ENCODE measurements at regions not wholly inside any gene's neighbourhood (a gene's known extent, or its start where the extent isn't known, plus 50 kb on each side); places are given as distances from the start of the nearest gene placed in this dataset.

DNA sequence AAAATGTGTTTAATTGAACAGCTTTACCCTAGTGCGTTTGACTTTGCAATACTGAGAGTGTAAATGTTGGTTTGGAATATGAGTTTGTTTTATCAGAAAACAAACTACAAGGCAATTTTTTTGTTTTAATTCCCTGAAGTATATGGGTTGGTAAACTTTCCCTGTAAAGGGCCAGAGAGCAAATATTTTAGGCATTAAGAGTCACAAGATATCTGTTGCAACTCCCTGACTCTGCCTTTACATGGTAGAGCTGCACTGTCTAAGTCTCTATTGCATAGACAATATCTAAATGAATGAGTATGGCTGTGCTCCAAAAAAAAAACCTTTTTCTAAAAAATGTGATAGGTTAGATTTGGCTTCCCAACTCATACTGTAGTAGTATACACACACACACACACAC lies 115.1 kb upstream of the PBX1 start:
- Histone ChIP-seq H4K20me1 (ENCODE audit: insufficient read depth, low read length) (no peaks in the 10 kb centered on the region), H2AK9ac (replicated peaks; ENCODE audit: low read depth, low read length, poor library complexity) (no peak overlapping the region), H2BK20ac (ENCODE audit: low read depth, low read length) (no peak overlapping the region), H3K4me3 (ENCODE audit: insufficient read depth, low read depth, low read length) (no peak overlapping the region), H2BK15ac (ENCODE audit: low read depth, low read length) (no peak overlapping the region), H3K23ac (ENCODE audit: low read depth, low read length) (no peak overlapping the region), H3K14ac (replicated peaks; ENCODE audit: low read depth, low read length) (no peak overlapping the region), H3K4me1 (ENCODE audit: control insufficient read depth, insufficient read depth, low read length) (no peaks in the 10 kb centered on the region), H3K27me3 (ENCODE audit: control insufficient read depth, insufficient read depth, low read length) (no peaks in the 10 kb centered on the region; the same call in 1 of the 2 replicates), H3K27ac (ENCODE audit: insufficient read depth, low read length) (no peak overlapping the region), H2AFZ (replicated peaks; ENCODE audit: low read length, poor library complexity) (no peak overlapping the region), H3K9me1 (ENCODE audit: insufficient read depth, low read length) (no peaks in the 10 kb centered on the region), H3K4ac (ENCODE audit: low read depth, low read length) (no peak overlapping the region), H3K9me3 (ENCODE audit: control insufficient read depth, insufficient read depth, low read length) (no peaks in the 10 kb centered on the region), H2BK120ac (ENCODE audit: low read depth, low read length) (no peak overlapping the region), H4K5ac (ENCODE audit: low read depth, low read length) (no peak overlapping the region), H3K36me3 (ENCODE audit: control insufficient read depth, insufficient read depth, low read length) (no peaks in the 10 kb centered on the region), H4K8ac (ENCODE audit: low read depth in 2 of 2, low read length in 2 of 2) (no peak overlapping the region), H3K18ac (ENCODE audit: low read depth, low read length) (no peak overlapping the region), H3K4me2 (ENCODE audit: low read depth, low read length) (no peak overlapping the region), H2AK5ac (ENCODE audit: low read depth, low read length) (no peak overlapping the region), H3K9ac (ENCODE audit: low read depth, low read length) (no peak overlapping the region), H2BK5ac (ENCODE audit: low read depth, low read length, poor library complexity, severe bottlenecking) (no peak overlapping the region), H3K79me1 (ENCODE audit: low read depth in 1 of 2, low read length in 2 of 2) (no peaks in the 10 kb centered on the region), H3K56ac (ENCODE audit: extremely low read depth, insufficient read depth, low read length) (no peak overlapping the region), H4K91ac (ENCODE audit: insufficient read depth, low read depth, low read length) (no peak overlapping the region)
- DNase-seq (no peak), ATAC-seq (ENCODE audit: low read depth) (no peak)
- POLR2A ChIA-PET (ENCODE audit: unreplicated experiment): no interaction called here
- TF ChIP-seq CEBPB (IDR thresholded peaks at IDR 0.05; ENCODE audit: low read depth, low read length) (no peak), MAZ (IDR thresholded peaks at IDR 0.05; ENCODE audit: borderline replicate concordance, low read depth, low read length) (no peak), MXI1 (IDR thresholded peaks at IDR 0.05; ENCODE audit: borderline replicate concordance, low read depth, low read length) (no peak), RCOR1 (IDR thresholded peaks at IDR 0.05; ENCODE audit: insufficient replicate concordance, low read length) (no peak), RFX5 (IDR thresholded peaks at IDR 0.05; ENCODE audit: low read depth, low read length) (no peak), FOS (IDR thresholded peaks at IDR 0.05; ENCODE audit: low read depth, low read length) (no peak), POLR2A (IDR thresholded peaks at IDR 0.05; ENCODE audit: low read depth, low read length) (no peak), NFE2L2 (IDR thresholded peaks at IDR 0.05; ENCODE audit: low read depth, low read length) (no peak)
- TF ChIP-seq, protein P1, sequence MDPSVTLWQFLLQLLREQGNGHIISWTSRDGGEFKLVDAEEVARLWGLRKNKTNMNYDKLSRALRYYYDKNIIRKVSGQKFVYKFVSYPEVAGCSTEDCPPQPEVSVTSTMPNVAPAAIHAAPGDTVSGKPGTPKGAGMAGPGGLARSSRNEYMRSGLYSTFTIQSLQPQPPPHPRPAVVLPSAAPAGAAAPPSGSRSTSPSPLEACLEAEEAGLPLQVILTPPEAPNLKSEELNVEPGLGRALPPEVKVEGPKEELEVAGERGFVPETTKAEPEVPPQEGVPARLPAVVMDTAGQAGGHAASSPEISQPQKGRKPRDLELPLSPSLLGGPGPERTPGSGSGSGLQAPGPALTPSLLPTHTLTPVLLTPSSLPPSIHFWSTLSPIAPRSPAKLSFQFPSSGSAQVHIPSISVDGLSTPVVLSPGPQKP (IDR thresholded peaks at IDR 0.05; ENCODE audit: borderline replicate concordance, low read depth, low read length): no peak
- intact Hi-C loops (cut with micrococcal nuclease): loop anchor here (5.0 kb wide), 2 partner anchors 163 to 343 kb away; no protein-coding TSS in a partner anchor
- BruUV-seq (replicated peaks): no TSS peak
- dilution Hi-C loops (cut with HindIII; ENCODE audit: low sequenced_read_pairs, unreplicated experiment): no loop called here
- WGBS, 2 experiments (ENCODE audit: extremely low coverage in 2 of 2, insufficient read length in 1 of 2): no CpG with 5 or more reads among the region's 1 CpG
- in situ Hi-C loops (cut with MboI; ENCODE audit: low sequenced_read_pairs): no loop called here
- CTCF ChIA-PET: no interaction called here

Data from IMR-90 (cell line).